ENCODE measurements at regions not wholly inside any gene's neighbourhood (a gene's known extent, or its start where the extent isn't known, plus 50 kb on each side); places are given as distances from the start of the nearest gene placed in this dataset.

DNA sequence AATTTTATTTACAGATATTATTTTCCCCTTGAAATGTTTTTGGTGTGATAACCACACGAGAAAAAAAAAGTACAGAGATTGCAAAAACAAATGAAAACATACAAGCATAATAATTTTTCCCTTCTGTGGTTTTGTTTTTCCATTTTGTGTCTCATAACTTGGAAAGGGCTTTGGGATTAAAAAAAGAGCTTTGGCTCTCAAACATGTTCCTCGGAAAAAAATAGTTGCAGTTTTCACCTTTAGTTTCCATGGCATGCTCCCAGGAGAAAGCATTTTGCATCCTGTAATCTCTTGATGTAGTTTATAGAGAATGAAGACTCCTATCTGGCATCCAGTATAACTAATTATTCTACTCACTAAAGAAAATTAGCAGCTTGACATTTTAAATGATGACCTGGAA, 362.1 kb upstream of the PDGFD start:
- no peak for DNase-seq (ENCODE audit: low read depth)

DNA sequence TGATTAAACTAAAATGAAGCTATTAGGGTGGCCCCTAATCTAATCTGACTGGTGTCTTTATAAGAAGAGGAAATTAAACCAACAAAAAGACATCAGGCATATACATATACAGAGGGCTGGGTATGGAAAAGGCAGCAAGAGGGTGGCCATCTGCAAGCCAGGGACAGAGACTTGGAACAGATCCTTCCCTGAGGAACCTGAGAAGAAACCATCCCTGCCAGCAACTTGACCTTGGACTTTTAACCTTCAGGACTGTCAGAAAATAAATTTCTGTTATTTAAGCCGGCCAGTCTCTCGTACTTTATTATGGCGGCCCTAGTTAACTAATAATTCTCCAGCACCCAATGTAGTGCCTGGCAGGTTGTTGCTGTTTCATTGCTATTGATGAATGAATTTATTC, 361.5 kb upstream of the PDGFD start:
- no peak for DNase-seq (ENCODE audit: low read depth)

DNA sequence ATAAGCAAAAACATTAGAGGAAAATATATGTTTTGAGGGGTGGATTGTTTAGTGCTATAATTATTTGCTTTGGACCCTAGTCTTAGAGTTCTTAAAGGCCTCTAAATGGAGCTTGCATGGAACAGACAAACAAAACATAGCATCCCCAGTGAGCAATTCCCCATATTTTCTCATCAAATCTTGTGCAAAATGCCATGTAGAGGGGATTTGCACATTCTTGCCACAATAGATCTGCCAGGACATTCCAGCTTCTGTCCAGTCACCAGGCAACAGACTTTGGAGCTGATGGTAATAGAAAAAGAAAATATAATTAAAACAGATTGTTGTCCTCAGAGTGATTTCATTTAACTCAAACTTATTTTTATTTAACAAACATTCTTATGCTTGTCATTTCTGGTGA, 360.3 kb upstream of the PDGFD start:
- DNase-seq (ENCODE audit: low read depth) = no peak

DNA sequence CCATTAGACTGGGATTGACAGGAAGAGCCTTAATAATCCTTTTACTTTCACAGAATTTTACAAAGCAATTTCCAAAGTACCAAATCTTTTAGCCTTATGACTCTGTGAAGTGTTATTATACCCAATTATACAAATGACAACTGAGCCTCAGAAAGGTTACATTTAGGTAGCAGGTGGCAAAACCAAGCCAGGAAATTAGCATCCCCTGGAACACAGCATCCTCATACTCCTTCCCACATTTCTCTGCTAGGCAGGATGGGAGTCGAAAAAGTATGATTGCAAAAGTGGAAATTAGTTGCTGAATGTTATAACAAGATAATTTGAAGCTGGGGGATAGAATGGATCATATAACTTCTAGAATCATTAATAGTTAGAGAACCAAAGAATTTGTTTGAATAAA, 359.7 kb upstream of the PDGFD start:
- no peak for DNase-seq (ENCODE audit: low read depth)

DNA sequence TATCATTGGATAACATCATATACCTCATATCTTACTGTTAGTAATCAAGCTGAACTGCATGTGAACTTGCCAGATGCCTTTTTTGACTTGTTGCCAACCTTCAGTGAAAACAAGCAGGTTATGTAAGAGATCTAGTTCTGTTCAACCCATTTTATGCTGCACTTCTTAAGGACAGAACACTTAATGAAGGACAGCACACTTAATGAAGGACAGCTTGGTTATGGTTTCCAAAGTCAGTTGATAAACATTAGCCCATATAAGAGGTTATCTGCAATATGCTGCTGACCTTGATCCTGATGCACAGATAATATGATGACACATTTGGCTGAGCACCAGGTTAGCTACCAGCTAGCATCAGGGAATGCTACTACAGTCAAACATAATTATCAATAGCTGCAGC, 358.7 kb upstream of the PDGFD start:
- DNase-seq (ENCODE audit: low read depth) = no peak

DNA sequence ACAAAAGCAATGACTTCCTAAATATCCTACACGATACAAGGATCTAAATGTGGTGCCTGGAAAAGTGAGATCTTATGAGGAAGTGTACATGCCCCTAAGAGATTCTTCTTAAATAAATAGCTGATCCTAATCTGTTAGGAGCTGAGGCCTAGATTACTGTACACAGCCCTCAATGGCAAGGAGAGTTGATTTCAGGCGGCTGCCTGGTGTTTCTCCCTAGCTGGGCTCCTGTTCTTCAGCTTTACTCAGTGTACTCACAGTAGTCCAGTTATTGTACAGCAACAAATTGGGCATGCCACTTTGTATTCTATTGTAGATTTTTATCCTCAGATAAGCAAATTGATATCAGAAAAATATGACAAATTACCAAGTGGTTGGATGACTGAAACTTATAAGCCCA, 358.2 kb upstream of the PDGFD start:
- no peak for DNase-seq (ENCODE audit: low read depth)

DNA sequence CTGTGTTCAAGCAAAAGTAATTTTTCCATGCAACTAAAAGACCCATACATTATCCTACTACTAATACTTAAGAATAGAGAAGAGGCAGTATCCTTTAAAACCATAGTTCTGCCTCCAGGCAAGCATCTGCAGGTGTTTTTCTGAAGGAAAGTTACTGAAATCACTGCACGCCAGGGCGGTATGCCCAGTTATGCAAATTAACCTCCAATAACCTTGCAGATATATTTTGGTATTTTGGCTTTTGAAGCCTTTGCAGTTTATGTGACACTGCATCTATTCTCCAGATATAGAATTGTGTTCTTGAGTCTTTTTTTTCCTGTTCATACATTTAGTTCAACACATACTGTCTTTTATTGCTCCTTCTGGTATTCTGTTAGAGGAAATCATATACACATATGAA, 346.2 kb upstream of the PDGFD start:
- no peak for DNase-seq (ENCODE audit: low read depth)

DNA sequence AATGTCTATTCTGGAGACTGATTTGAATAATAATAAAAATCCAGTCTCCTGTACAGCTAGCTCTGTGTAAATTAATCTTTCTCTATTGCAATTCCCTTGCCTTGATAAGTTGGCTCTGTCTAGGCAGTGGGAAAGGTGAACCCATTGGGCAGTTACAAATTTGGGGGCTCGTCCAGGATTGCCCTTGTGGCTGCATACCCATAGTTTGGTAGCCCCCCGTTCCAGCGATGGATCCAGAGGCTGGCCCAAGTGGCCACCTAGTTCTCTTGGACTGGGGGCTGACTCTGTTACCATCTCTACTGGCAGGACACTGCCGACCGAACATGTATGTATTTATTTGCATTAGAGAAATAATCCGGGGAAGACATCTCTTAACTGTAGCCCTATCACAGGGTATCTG, 326.2 kb upstream of the PDGFD start:
- DNase-seq (ENCODE audit: low read depth) = no peak

DNA sequence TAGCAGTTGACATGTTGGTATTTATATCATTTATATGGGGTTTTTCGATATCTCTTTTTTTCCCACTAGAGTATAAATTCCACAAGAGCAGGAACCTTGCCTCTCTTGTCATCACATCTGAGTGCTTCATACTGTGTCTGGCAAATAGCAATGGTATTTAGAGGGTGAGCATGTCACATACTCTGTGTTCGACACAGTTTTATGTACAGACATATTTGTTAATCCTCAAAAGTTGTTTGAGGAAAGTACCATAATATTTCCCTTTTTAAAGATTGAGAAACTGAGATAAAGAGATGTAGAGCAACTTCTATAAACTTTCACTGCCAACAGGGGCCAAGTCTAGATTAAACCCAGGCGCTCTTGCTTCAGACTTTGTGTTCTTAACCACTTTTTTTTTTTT, 324.6 kb upstream of the PDGFD start:
- DNase-seq (ENCODE audit: low read depth) = no peak

DNA sequence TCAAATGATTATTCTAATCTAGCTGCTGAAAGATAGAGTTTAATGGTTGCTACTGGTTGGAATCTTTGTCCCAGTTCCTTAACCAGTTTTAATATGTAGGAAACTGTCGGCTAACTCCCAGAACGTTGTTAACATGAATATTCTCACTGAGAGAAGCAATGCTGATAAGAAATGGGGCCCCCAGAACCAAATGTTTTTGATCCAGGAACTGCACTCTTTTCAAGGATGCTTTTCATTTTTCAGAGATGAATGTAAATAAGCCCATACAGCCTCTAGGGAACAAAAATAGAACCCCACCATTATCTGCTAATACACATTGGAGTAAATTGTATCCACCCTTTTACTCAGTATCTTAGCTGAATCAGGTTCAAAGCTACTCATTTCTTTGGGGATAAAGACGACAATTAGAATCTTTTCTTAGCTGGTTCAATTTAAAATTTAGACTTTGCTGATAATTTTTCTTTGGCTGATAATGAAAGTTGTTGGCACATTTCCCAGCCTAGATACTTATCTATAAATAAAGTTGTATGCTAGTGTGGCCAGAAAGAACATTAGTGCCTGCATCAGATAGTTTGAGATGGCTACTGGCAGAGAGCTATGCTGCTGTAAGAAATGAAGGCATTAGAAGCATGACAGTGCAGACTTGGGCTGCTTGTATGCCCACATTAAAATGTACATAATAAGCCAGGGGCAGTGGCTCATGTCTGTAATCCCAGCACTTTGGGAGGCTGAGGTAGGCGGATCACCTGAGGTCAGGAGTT, 323.3 kb upstream of the PDGFD start:
- no peak for DNase-seq (ENCODE audit: low read depth)

DNA sequence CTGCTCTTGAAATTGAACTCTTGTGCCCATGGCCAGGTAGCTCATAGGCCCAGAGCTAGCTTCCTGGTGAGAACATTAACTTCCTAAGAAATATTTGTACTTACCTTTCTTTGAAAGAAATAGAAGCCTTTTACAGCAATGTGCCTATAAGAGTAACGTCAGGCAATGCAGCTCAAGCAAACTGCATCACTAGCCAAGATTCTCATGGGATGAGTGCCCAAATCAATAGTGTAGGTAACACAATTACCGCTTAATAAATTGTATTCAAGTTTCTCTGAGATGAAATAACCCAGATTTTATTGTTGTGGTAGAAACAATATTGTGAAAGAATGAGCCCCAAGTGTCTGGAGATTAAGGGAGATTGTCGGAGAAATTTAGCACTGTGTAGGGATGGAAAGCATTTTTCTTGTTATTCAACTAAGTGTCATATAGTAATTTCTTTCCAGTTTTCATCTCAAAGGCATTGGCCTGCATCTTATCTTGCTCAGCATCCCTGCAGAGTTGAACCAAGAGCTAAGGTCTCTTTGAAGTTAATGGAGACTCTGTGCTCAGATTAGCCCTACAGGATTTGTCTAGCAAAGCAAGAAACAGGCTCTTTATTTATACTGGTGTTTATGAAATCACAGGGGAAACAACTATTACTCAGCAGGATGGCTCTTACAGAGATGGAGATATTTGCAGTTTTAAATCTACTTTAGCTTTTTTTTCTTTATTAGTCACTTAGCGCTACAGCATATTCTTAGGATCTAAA, 321.0 kb upstream of the PDGFD start:
- DNase-seq (ENCODE audit: low read depth) = no peak

DNA sequence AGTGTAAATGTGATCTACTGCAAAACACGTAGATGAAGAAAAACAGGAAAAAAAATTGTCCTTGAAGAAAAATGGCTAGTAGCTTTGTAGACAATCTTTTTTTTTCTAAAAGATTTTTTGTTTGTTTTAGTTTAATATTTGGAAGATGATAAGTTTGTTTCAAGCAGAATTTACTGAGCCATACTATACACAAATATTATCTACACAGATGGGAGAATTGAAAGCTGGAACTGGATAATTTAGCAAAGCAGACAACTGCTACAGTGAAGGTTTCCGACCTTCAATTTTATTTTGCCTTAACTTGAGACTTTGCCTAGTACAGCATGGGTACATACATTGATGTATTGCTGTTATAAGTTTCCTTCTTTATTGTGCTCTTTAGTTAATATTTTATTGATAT, 313.0 kb upstream of the PDGFD start:
- no peak for DNase-seq (ENCODE audit: low read depth)

DNA sequence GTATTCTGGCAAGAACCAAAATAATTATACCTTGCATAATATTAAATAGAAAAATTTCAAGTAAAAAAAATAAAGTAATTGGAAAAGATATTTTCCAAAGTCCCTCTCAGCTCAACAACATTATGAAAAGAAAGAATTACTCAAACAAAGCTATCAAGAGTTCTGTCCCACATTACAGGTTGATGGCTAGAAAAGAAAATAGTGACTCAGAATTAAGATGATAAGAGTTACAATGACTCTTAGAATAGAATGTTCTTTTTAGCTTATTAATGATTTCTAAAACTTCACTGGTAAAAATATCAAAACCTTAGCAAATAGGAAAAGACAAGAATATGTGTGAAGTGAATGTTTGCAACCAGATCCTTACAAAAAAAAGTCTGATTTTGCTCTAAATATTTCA, 312.5 kb upstream of the PDGFD start:
- no peak for DNase-seq (ENCODE audit: low read depth)

DNA sequence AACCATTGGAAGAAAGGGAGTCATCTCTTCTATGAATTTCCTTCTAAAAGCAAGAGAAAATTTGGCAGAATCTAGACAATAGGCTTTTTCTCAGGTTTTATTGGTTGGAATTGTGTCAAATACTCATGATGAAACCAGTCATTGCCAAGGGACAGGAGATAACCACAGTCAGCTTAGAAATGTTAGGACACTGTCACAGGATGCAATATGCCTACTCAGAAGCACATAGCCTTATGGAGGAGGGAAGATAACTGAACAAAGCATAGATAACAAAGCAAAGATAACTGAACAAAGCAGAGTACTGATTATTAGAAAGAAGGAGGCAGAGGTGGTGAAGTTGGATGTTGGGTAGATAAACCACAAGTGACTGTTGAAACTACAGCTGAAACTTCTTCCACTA, 303.5 kb upstream of the PDGFD start:
- DNase-seq (ENCODE audit: low read depth) = no peak

DNA sequence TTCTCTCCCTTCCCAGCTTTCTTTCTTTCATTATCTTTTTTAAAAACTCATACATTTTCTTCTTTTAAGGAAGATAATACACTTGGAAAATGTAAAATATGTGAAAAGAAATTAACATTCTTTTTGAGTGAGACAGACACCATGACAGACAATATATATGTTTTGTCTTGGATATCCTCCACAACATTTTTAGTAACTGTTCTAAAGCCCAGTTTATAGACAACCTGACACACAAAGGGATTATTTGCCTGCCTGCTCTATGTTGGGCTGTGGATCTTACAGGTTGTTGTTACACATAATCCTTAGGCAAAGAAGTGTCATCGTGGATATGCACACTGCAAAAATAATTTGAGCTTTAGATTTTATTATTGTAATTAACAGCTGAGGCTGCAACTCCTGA, 301.4 kb upstream of the PDGFD start:
- no peak for DNase-seq (ENCODE audit: low read depth)

DNA sequence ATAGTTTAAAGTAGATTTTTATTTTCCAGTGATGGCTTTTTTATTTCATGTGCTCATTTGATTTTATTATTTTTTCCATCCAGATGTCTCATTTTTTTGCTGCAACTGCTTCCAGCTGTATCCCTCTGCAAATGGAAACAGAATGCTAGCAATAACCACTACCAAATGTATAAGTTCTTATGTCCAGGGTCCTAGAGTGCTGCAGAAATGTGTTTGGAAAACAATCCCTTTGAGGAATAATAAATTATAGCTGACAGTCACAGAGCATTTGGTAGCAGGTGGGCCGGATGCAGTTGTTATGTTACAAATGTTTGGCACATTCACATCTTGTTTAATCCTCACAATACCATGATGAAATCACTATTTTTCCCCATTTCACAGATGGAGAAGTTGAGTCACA, 300.7 kb upstream of the PDGFD start:
- DNase-seq (ENCODE audit: low read depth) = no peak

DNA sequence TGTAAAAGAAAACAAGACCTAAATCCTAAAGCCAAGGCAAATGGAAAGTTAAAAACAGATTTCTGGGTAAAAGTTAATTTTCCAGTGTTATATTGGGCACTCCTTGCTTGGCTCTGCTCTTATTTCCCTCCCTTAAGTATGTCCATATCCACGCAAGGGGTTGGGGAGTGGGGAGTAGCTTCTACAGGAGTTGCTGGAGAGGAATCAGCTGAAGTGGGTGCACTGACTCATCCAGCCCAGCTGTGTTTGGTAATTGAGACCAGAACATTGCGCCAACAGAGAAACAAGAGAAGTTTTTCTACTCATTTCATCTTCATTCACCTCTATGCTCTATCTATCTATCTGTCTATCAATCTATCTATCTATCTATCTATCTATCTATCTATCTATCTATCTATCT, 298.4 kb upstream of the PDGFD start:
- DNase-seq (ENCODE audit: low read depth) = no peak

DNA sequence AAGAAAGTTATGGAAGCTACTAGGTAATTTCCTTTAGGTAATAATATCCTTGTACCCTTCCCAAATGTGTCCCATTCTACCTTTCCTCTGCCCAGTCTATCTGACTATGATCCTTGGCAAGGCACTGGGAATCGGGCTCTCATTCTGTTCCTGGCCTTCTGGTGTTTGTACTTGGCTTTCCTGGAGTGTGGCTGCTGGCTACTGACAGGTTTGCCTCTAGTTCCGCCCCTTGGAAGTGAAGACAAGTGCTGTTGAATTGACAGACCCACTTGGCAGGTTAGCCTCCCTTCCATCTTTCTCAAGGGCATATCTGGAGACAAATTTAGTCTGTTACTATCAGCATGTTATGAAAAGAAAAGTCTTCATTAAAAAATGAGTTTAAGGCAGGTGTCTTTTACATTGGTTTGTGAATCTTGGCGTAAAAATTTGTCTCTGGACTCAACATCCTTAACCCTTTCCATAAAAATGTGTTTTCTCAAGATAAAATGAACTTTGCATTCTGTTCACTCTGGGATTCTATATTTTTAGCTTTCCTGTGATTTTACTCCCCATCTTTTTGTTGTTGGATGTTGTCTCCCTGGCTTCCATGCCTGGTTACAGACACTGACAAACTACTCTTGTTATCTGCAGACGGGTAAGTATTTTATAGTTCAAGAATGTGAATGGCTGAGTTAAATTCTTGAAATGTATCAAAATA, 287.4 kb upstream of the PDGFD start:
- DNase-seq (ENCODE audit: low read depth) = no peak

DNA sequence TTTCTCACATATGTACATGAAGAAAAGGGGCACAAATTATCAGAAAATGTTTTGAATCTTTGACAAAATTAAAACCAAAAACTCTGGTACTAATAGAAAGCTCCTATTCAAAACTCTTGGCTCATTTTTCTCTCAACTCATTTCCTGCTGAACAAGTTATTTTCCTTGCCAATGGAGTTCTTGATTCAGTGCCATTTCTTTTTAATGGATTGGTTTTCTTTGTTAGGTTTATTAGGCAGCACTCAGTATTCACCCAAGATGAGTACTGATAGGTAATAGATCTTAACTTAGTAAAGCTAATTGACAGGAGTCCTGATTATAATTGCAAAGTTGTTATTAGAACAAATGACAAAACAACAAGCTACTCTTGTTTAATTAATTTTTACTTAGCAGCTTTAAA, 279.4 kb upstream of the PDGFD start:
- no peak for DNase-seq (ENCODE audit: low read depth)

DNA sequence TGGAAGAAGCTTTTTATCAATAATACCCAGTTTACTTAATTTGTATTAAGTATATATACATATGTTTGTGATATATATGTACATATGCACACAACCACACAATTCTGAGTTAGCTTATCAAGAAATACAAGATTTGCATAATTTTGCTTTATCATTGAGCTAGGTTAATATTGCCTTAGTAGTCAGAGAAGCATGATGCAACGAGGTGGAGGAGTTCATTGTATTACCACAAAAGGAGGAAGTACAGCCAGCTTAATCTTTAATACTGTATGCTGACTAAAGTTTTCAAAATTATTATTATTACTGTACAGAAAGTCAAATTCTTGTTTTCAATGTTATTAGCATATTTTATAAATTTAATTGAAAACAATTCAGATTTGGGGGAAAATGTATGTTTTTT, 278.4 kb upstream of the PDGFD start:
- no peak for DNase-seq (ENCODE audit: low read depth)

DNA sequence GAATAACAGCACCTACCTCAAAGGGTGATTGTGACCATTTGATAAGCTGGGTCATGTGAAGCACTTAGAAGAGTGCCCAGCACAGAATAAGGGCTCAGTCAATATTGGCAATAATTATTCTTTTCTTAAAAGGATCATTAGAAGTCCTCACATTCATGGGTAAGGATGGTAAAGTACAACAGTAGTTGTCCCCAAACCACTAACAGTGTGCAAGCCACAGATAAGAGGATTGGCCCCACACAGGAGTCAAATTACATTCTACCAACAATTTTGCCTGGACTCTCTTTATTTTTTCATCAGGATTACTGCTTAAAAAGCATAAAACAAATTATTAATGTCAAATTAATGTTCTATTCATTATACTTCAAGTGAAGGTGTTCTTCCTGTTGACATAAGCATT, 271.5 kb upstream of the PDGFD start:
- no peak for DNase-seq (ENCODE audit: low read depth)

DNA sequence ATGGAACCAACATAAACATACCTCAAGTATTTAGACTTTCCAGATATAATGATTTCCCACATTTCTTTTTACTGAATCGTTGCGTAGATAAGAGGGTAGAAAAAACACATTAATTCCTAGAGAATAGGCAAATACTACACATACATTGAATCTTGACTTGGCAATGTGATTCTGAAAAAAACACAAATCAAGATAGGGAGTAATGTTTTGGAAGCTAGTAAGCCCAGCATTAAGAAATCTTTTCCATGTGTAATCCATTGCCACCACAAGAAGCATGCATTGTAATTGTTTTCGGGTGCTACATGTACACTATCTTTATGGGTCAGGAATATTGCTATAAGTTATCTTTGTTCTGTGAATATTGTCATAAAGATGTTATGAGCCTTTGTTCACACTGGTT, 269.8 kb upstream of the PDGFD start:
- DNase-seq (ENCODE audit: low read depth) = no peak

DNA sequence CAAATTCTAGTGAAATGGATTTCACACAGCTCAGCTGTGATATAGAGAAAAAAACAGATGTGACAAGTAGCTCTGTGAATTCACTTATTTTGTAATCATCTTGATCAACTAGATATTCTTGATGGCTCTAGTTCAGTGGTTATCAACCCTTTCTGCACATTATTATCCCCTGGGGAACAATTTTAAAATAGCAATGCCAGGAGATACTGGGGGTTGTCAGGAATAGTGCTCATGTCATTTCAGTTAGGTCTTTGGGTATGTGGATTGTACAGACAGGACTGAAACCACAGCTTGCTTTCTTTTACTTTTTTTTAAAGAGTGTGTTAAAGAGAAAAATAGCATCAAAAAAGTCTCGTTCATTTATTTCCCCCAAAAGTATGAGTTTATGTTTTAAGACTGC, 269.0 kb upstream of the PDGFD start:
- DNase-seq (ENCODE audit: low read depth) = no peak

Measured in stimulated activated CD8-positive, alpha-beta memory T cell treated with anti-CD3 and anti-CD28 coated beads, Interleukin-4, amount 100 ng/mL, for 24 hours (primary cell).